ENCODE measurements at regions not wholly inside any gene's neighbourhood (a gene's known extent, or its start where the extent isn't known, plus 50 kb on each side); places are given as distances from the start of the nearest gene placed in this dataset.

GRCh38 chr15:61798631-61799030, 261.6 kb downstream of the VPS13C start:
- no peak for FAIRE-seq

GRCh38 chr15:61796056-61796455, 264.2 kb downstream of the VPS13C start:
- FAIRE-seq, result no peak

- FAIRE-seq, result no peak
Observed at GRCh38 chr15:61794881-61795280, 265.4 kb downstream of the VPS13C start.

- FAIRE-seq, result no peak
Observed at GRCh38 chr15:61794276-61794675, 266.0 kb downstream of the VPS13C start.

GRCh38 chr15:61784734-61785133, 275.5 kb downstream of the VPS13C start:
- FAIRE-seq, result no peak

GRCh38 chr15:61780278-61780980, 279.8 kb downstream of the VPS13C start:
- FAIRE-seq, result no peak

- FAIRE-seq, result no peak
Observed at GRCh38 chr15:61777689-61778088, 282.6 kb downstream of the VPS13C start.

GRCh38 chr15:61769557-61769956, 290.7 kb downstream of the VPS13C start:
- FAIRE-seq, result no peak

- FAIRE-seq, result no peak
Observed at GRCh38 chr15:61768131-61768530, 292.1 kb downstream of the VPS13C start.

- no peak for FAIRE-seq
Observed at GRCh38 chr15:61764981-61765380, 295.3 kb downstream of the VPS13C start.

GRCh38 chr15:61764141-61764540, 296.1 kb downstream of the VPS13C start:
- FAIRE-seq, result no peak

- FAIRE-seq, result no peak
Observed at GRCh38 chr15:61762676-61763075, 297.6 kb downstream of the VPS13C start.

GRCh38 chr15:61759639-61760038, 300.6 kb downstream of the VPS13C start:
- FAIRE-seq, result no peak

GRCh38 chr15:61756071-61756820, 304.0 kb downstream of the VPS13C start:
- peak; percentile 21 for FAIRE-seq

- FAIRE-seq, result no peak
Observed at GRCh38 chr15:61755467-61755866, 304.8 kb downstream of the VPS13C start.

GRCh38 chr15:61753018-61753710, 307.1 kb downstream of the VPS13C start:
- FAIRE-seq, result no peak

GRCh38 chr15:61752001-61752400, 308.2 kb downstream of the VPS13C start:
- no peak for FAIRE-seq

- FAIRE-seq, result no peak
Observed at GRCh38 chr15:61750271-61751084, 309.8 kb downstream of the VPS13C start.

GRCh38 chr15:61749169-61749568, 311.1 kb downstream of the VPS13C start:
- no peak for FAIRE-seq

- FAIRE-seq, result no peak
Observed at GRCh38 chr15:61748529-61748928, 311.7 kb downstream of the VPS13C start.

GRCh38 chr15:61746589-61746988, 313.7 kb downstream of the VPS13C start:
- FAIRE-seq, result no peak

GRCh38 chr15:61743345-61743909, 316.8 kb downstream of the VPS13C start:
- FAIRE-seq, result no peak

All from endometrium (tissue), 2 donors.